ENCODE measurements at regions not wholly inside any gene's neighbourhood (a gene's known extent, or its start where the extent isn't known, plus 50 kb on each side); places are given as distances from the start of the nearest gene placed in this dataset.
"Not testable (repeated sequence)": the region's sequence is repeated elsewhere in the genome, so short reads cannot be mapped to it uniquely, and the experiment has no call there.

DNA sequence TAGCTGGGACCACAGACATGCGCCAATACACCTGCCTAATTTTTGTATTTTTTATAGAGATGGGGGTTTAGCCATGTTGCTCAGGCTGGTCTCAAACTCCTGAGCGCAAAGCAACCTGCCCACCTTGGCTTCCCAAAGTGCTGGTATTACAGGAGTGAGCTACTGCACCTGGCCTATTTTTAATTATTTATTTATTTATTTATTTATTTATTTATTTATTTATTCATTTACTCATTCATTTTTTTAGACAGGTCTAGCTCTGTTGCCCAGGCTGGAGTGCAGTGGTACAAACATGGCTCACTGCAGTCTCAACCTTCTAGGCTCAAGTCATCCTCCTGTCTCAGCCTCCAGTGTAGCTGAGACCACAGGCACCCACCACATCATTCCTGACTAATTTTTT is 434.3 kb downstream of the DOK5 start:
- DNase-seq = no peak
- peaks cover 19% of the 10 kb centered on the region for H3K9me3 Mint-ChIP-seq
- TF ChIP-seq, protein P1, sequence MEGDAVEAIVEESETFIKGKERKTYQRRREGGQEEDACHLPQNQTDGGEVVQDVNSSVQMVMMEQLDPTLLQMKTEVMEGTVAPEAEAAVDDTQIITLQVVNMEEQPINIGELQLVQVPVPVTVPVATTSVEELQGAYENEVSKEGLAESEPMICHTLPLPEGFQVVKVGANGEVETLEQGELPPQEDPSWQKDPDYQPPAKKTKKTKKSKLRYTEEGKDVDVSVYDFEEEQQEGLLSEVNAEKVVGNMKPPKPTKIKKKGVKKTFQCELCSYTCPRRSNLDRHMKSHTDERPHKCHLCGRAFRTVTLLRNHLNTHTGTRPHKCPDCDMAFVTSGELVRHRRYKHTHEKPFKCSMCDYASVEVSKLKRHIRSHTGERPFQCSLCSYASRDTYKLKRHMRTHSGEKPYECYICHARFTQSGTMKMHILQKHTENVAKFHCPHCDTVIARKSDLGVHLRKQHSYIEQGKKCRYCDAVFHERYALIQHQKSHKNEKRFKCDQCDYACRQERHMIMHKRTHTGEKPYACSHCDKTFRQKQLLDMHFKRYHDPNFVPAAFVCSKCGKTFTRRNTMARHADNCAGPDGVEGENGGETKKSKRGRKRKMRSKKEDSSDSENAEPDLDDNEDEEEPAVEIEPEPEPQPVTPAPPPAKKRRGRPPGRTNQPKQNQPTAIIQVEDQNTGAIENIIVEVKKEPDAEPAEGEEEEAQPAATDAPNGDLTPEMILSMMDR (IDR thresholded peaks at IDR 0.05) = no peak

GRCh38 chr20:54906134-54906533 is 430.7 kb downstream of the DOK5 start:
- H3K9me3 Mint-ChIP-seq = peaks cover 38% of the 10 kb centered on the region
- H3K4me3 Mint-ChIP-seq = not testable (repeated sequence)

More for the DNA sequence above, 434.3 kb downstream of the DOK5 start:
- H3K27ac Mint-ChIP-seq = no peak overlapping the region
- H3K4me3 Mint-ChIP-seq = no peak overlapping the region
- no peaks in the 10 kb centered on the region for H3K36me3 Mint-ChIP-seq (ENCODE audit: low read depth)
- H3K4me1 Mint-ChIP-seq = no peaks in the 10 kb centered on the region
- peaks cover 8% of the 10 kb centered on the region for H3K27me3 Mint-ChIP-seq (ENCODE audit: low read depth, poor library complexity)

GRCh38 chr20:54897787-54898186 is 422.4 kb downstream of the DOK5 start:
- H3K9me3 Mint-ChIP-seq = peaks cover 38% of the 10 kb centered on the region

More at GRCh38 chr20:54906134-54906533, 430.7 kb downstream of the DOK5 start:
- not testable (repeated sequence) for H3K27ac Mint-ChIP-seq; H3K27me3 Mint-ChIP-seq (ENCODE audit: low read depth, poor library complexity); H3K4me1 Mint-ChIP-seq; DNase-seq; H3K36me3 Mint-ChIP-seq (ENCODE audit: low read depth)

GRCh38 chr20:54891907-54892306 is 416.5 kb downstream of the DOK5 start:
- Mint-ChIP-seq H3K4me1 (no peaks in the 10 kb centered on the region), H3K4me3 (no peak overlapping the region), H3K36me3 (ENCODE audit: low read depth) (no peaks in the 10 kb centered on the region), H3K27ac (no peak overlapping the region), H3K9me3 (no peaks in the 10 kb centered on the region), H3K27me3 (ENCODE audit: low read depth, poor library complexity) (no peaks in the 10 kb centered on the region)
- no peak for DNase-seq
- TF ChIP-seq, protein P1 (IDR thresholded peaks at IDR 0.05) = no peak

More at GRCh38 chr20:54897787-54898186, 422.4 kb downstream of the DOK5 start:
- no peak overlapping the region for H3K4me3 Mint-ChIP-seq
- DNase-seq = no peak
- no peaks in the 10 kb centered on the region for H3K4me1 Mint-ChIP-seq
- TF ChIP-seq, protein P1 (IDR thresholded peaks at IDR 0.05) = no peak
- H3K27me3 Mint-ChIP-seq (ENCODE audit: low read depth, poor library complexity) = no peaks in the 10 kb centered on the region
- H3K27ac Mint-ChIP-seq = no peak overlapping the region
- no peaks in the 10 kb centered on the region for H3K36me3 Mint-ChIP-seq (ENCODE audit: low read depth)

- Mint-ChIP-seq H3K4me1 (no peaks in the 10 kb centered on the region), H3K9me3 (peaks cover 13% of the 10 kb centered on the region), H3K36me3 (ENCODE audit: low read depth) (no peaks in the 10 kb centered on the region), H3K4me3 (no peak overlapping the region), H3K27ac (no peak overlapping the region), H3K27me3 (ENCODE audit: low read depth, poor library complexity) (no peaks in the 10 kb centered on the region)
- TF ChIP-seq, protein P1 (IDR thresholded peaks at IDR 0.05) = no peak
- DNase-seq = no peak
These were observed 404.0 kb downstream of the DOK5 start for GRCh38 chr20:54879393-54879792.

DNA sequence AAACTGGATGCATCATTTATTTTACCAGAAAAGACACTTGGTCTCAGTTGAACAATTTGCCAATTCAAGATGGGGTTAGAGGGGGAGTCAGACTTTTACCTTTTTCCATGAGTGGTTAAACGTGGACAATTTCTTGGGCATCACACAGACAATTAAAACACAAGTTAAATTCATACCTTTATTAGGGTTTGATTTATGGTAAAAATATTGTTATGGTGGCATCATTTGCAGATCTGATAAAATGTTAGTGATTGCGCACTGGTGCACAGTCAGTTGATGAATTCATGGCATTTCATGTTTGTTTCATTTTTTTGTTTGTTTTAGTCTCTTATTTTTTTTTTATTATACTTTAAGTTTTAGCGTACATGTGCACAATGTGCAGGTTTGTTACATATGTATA is 399.9 kb downstream of the DOK5 start:
- TF ChIP-seq, protein P1 (IDR thresholded peaks at IDR 0.05) = no peak
- H3K27me3 Mint-ChIP-seq (ENCODE audit: low read depth, poor library complexity) = peaks cover 10% of the 10 kb centered on the region
- H3K4me3 Mint-ChIP-seq = no peak overlapping the region
- no peak overlapping the region for H3K27ac Mint-ChIP-seq
- H3K36me3 Mint-ChIP-seq (ENCODE audit: low read depth) = no peaks in the 10 kb centered on the region
- no peaks in the 10 kb centered on the region for H3K4me1 Mint-ChIP-seq
- no peaks in the 10 kb centered on the region for H3K9me3 Mint-ChIP-seq
- DNase-seq = no peak
